CD14-positive monocyte (primary cell): ENCODE measurements at regions not wholly inside any gene's neighbourhood (a gene's known extent, or its start where the extent isn't known, plus 50 kb on each side); places are given as distances from the start of the nearest gene placed in this dataset.

ENCODE experiments used
- DNase-seq, 3 donors: peaks; one replicate each; pipeline ENCODE4 v3.0.0-alpha.2; 2011 to 2022
- H2AFZ ChIP-seq: 2 replicates; pipeline ENCODE4 v1.6.0; 2012; ENCODE audit warnings: mild to moderate bottlenecking, low read depth, low read length, inconsistent platforms; ENCODE audit not compliant: insufficient read depth, poor library complexity, severe bottlenecking
- H3K27ac ChIP-seq, 2 donors: 1 replicate in 1 of 2; 2 replicates in 1 of 2; pipeline ENCODE4 v1.5.1; 2012 to 2013; ENCODE audit warnings: low read length in 2 of 2, control low read depth in 1 of 2, inconsistent platforms in 1 of 2, low read depth in 1 of 2, mild to moderate bottlenecking in 1 of 2
- H3K27me3 ChIP-seq, 2 donors: one replicate each; pipeline versions ENCODE4 v1.6.0 to v1.6.1; 2011 to 2013; ENCODE audit warnings: low read length in 2 of 2; ENCODE audit not compliant: control insufficient read depth in 2 of 2, insufficient read depth in 2 of 2
- H3K36me3 ChIP-seq, 2 donors: replicated peaks in 1 of 2; 1 replicate in 1 of 2; 2 replicates in 1 of 2; pipeline versions ENCODE4 v1.5.1 to v1.6.1; 2012 to 2013; ENCODE audit warnings: low read length in 2 of 2, control low read depth in 1 of 2, inconsistent platforms in 1 of 2, mild to moderate bottlenecking in 1 of 2; ENCODE audit not compliant: insufficient read depth in 2 of 2, control insufficient read depth in 1 of 2
- H3K4me1 ChIP-seq, 2 donors: 1 replicate in 1 of 2; 2 replicates in 1 of 2; pipeline versions ENCODE4 v1.5.1 to v1.6.1; 2012 to 2013; ENCODE audit warnings: low read length in 2 of 2, control low read depth in 1 of 2, inconsistent platforms in 1 of 2, mild to moderate bottlenecking in 1 of 2, moderate library complexity in 1 of 2; ENCODE audit not compliant: insufficient read depth in 2 of 2, control insufficient read depth in 1 of 2
- H3K4me2 ChIP-seq: replicated peaks from 2 replicates; pipeline ENCODE3; 2012; ENCODE audit warnings: low read length, moderate library complexity, mild to moderate bottlenecking; ENCODE audit not compliant: poor library complexity, severe bottlenecking; ENCODE audit errors: extremely low read depth
- H3K4me3 ChIP-seq, 3 experiments: fragments of 200-600 bp in 1 of 3; sonication (generic) in 1 of 3; replicated peaks in 1 of 3; 1 replicate in 2 of 3; 2 replicates in 1 of 3; pipeline ENCODE4 v1.5.1; 2011 to 2013; ENCODE audit warnings: low read length in 3 of 3, mild to moderate bottlenecking in 3 of 3, control low read depth in 2 of 3, low read depth in 2 of 3, inconsistent platforms in 1 of 3, moderate library complexity in 1 of 3
- H3K79me2 ChIP-seq: 2 replicates; pipeline ENCODE4 v1.6.0; 2012; ENCODE audit warnings: mild to moderate bottlenecking, control low read depth, inconsistent platforms, low read length, moderate library complexity; ENCODE audit not compliant: insufficient read depth
- H3K9ac ChIP-seq: 2 replicates; pipeline ENCODE4 v1.6.0; 2017; ENCODE audit warnings: low read length, mild to moderate bottlenecking; ENCODE audit not compliant: insufficient read depth, poor library complexity, severe bottlenecking
- H3K9me3 ChIP-seq, 2 donors: replicated peaks in 1 of 2; 1 replicate in 1 of 2; 2 replicates in 1 of 2; pipeline versions ENCODE4 v1.5.1 to v1.6.1; 2012 to 2013; ENCODE audit warnings: low read length in 2 of 2, control low read depth in 1 of 2; ENCODE audit not compliant: control insufficient read depth in 1 of 2, insufficient read depth in 1 of 2
- H4K20me1 ChIP-seq: 2 replicates; pipeline ENCODE4 v1.6.0; 2012; ENCODE audit warnings: mild to moderate bottlenecking, low read length, control low read depth, moderate library complexity; ENCODE audit not compliant: insufficient read depth
- H3K27ac Mint-ChIP-seq, 7 donors: one replicate each; pipeline ENCODE4 v1.8.0; 2020; ENCODE audit warnings: mild to moderate bottlenecking in 7 of 7, mixed read lengths in 7 of 7, moderate library complexity in 6 of 7, inconsistent platforms in 2 of 7
- H3K27me3 Mint-ChIP-seq, 3 donors: one replicate each; pipeline ENCODE4 v1.8.0; 2021 to 2022; ENCODE audit warnings: low read depth in 3 of 3, mild to moderate bottlenecking in 3 of 3, mixed read lengths in 3 of 3, moderate library complexity in 3 of 3, inconsistent platforms in 1 of 3
- H3K36me3 Mint-ChIP-seq, 2 donors: one replicate each; pipeline ENCODE4 v1.8.0; 2020; ENCODE audit warnings: mixed read lengths in 2 of 2, inconsistent platforms in 1 of 2, mild to moderate bottlenecking in 1 of 2
- H3K4me1 Mint-ChIP-seq: one replicate; pipeline ENCODE4 v1.8.0; 2020; ENCODE audit warnings: mild to moderate bottlenecking, mixed read lengths
- H3K4me3 Mint-ChIP-seq, 2 donors: one replicate each; pipeline ENCODE4 v1.8.0; 2020; ENCODE audit warnings: mild to moderate bottlenecking in 2 of 2, mixed read lengths in 2 of 2, moderate library complexity in 1 of 2
- H3K9me3 Mint-ChIP-seq, 7 donors: one replicate each; pipeline ENCODE4 v1.8.0; 2020 to 2022; ENCODE audit warnings: mixed read lengths in 7 of 7, mild to moderate bottlenecking in 6 of 7, moderate library complexity in 6 of 7, inconsistent platforms in 2 of 7
- CTCF ChIP-seq: fragments of 200-600 bp; IDR thresholded peaks from one replicate; pipeline ENCODE4 v1.8.0; 2022; ENCODE audit warnings: antibody characterized with exemption, mild to moderate bottlenecking
- WGBS: methylation state at CpG from one replicate; pipeline ENCODE4 v1.1.5; 2013; ENCODE audit warnings: missing lambda C conversion rate; ENCODE audit not compliant: insufficient coverage; 5-methylcytosine and 5-hydroxymethylcytosine counted together
- intact Hi-C, 2 donors: fragments of 100-400 bp; cut with micrococcal nuclease; formaldehyde crosslinking; loops; one replicate each; pipeline versions ENCODE4 v1.15.0 to v1.15.1; 2023

- Histone ChIP-seq H2AFZ (no peak overlapping the region), H3K9me3 (no peaks in the 10 kb centered on the region), H3K27me3 (peaks cover 0 to 16% of the 10 kb centered on the region in 2 donors), H3K36me3 (no peaks in the 10 kb centered on the region), H3K27ac (no peak overlapping the region), H3K4me1 (peaks cover 11 to 18% of the 10 kb centered on the region in 2 donors), H3K9ac (no peak overlapping the region), H4K20me1 (no peaks in the 10 kb centered on the region), H3K4me2 (no peak overlapping the region), H3K79me2 (no peaks in the 10 kb centered on the region), H3K4me3 (no peak overlapping the region)
- Mint-ChIP-seq H3K27me3 (peaks cover 26 to 36% (median 26%) of the 10 kb centered on the region in 3 donors), H3K36me3 (no peaks in the 10 kb centered on the region), H3K9me3 (peaks cover 0 to 3% (median 1%) of the 10 kb centered on the region in 7 donors), H3K27ac (no peak overlapping the region), H3K4me3 (no peak overlapping the region), H3K4me1 (peaks cover 20% of the 10 kb centered on the region)
- 94% methylated on average over 2 of the region's 6 CpGs for WGBS
- TF ChIP-seq CTCF = no peak
- intact Hi-C loops = no loop called here
- no peak for DNase-seq
These were observed 50.8 kb upstream of the PRDM11 start for GRCh38 chr11:45095691-45096010.

GRCh38 chr11:45096636-45097035 is 49.8 kb upstream of the PRDM11 start:
- TF ChIP-seq CTCF = no peak
- no peaks in the 10 kb centered on the region for H3K36me3 ChIP-seq
- H2AFZ ChIP-seq = no peak overlapping the region
- H3K79me2 ChIP-seq = no peaks in the 10 kb centered on the region
- WGBS = 75% methylated on average over 1 of the region's 4 CpGs
- no peak overlapping the region for H3K9ac ChIP-seq
- Mint-ChIP-seq H3K27ac (no peak overlapping the region), H3K4me1 (peaks cover 27% of the 10 kb centered on the region), H3K36me3 (no peaks in the 10 kb centered on the region), H3K4me3 (no peak overlapping the region), H3K27me3 (peaks cover 22 to 33% (median 25%) of the 10 kb centered on the region in 3 donors), H3K9me3 (peaks cover 0 to 3% (median 1%) of the 10 kb centered on the region in 7 donors)
- no peak overlapping the region for H3K4me3 ChIP-seq
- no peaks in the 10 kb centered on the region for H3K9me3 ChIP-seq
- H3K27me3 ChIP-seq = peaks cover 0 to 16% of the 10 kb centered on the region in 2 donors
- no peak overlapping the region for H3K4me2 ChIP-seq
- no peak overlapping the region for H3K27ac ChIP-seq
- H4K20me1 ChIP-seq = no peaks in the 10 kb centered on the region
- intact Hi-C loops = no loop called here
- DNase-seq = no peak
- H3K4me1 ChIP-seq = peaks cover 11 to 18% of the 10 kb centered on the region in 2 donors
